ENCODE measurements at regions not wholly inside any gene's neighbourhood (a gene's known extent, or its start where the extent isn't known, plus 50 kb on each side); places are given as distances from the start of the nearest gene placed in this dataset.

DNA sequence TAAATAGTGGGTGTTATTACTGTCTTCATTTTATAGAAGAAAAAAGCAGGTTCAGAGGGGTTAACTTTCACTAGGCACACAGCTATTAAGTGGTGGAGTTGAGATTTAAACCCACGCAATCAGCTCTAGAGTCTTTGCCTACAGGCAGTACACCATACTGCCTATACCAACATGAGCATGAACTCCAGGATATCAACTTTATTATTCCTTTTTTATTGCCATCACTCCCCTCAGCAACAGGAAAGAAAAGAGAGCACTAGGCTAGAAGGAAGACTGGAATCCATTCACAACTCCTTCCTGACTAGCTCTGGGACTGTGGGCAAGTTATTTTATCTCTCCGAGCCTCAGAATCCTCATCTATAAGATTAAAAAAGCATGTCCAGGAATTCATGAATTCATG is 58.7 kb upstream of the FSHB start:
- TF ChIP-seq, protein P1, sequence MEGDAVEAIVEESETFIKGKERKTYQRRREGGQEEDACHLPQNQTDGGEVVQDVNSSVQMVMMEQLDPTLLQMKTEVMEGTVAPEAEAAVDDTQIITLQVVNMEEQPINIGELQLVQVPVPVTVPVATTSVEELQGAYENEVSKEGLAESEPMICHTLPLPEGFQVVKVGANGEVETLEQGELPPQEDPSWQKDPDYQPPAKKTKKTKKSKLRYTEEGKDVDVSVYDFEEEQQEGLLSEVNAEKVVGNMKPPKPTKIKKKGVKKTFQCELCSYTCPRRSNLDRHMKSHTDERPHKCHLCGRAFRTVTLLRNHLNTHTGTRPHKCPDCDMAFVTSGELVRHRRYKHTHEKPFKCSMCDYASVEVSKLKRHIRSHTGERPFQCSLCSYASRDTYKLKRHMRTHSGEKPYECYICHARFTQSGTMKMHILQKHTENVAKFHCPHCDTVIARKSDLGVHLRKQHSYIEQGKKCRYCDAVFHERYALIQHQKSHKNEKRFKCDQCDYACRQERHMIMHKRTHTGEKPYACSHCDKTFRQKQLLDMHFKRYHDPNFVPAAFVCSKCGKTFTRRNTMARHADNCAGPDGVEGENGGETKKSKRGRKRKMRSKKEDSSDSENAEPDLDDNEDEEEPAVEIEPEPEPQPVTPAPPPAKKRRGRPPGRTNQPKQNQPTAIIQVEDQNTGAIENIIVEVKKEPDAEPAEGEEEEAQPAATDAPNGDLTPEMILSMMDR (IDR thresholded peaks at IDR 0.05) = no peak
- TF ChIP-seq EP300 (IDR thresholded peaks at IDR 0.05) = no peak
